ENCODE measurements at regions not wholly inside any gene's neighbourhood (a gene's known extent, or its start where the extent isn't known, plus 50 kb on each side); places are given as distances from the start of the nearest gene placed in this dataset.
"Not testable (repeated sequence)": the region's sequence is repeated elsewhere in the genome, so short reads cannot be mapped to it uniquely, and the experiment has no call there.

- DNase-seq: no peak
- intact Hi-C loops (cut with DNase I; ENCODE audit: low total_unique reads): no loop called here
- Histone ChIP-seq H3K9me3 (no peaks in the 10 kb centered on the region), H3K4me1 (no peaks in the 10 kb centered on the region), H3K36me3 (no peaks in the 10 kb centered on the region), H3K4me3 (no peak overlapping the region), H3K27ac (no peak overlapping the region), H3K27me3 (no peaks in the 10 kb centered on the region)
- TF ChIP-seq CTCF (IDR thresholded peaks at IDR 0.05): no peak
- no peak for TF ChIP-seq EP300 (IDR thresholded peaks at IDR 0.05)
- no peak for TF ChIP-seq POLR2A (IDR thresholded peaks at IDR 0.05)
- TF ChIP-seq POLR2AphosphoS5 (IDR thresholded peaks at IDR 0.05): no peak
- 76 to 93% (median 83%) methylated on average over 1 of the region's 1 CpG for WGBS, 5 donors
These were observed 78.9 kb upstream of the ANKRD28 start for GRCh38 chr3:15876669-15877068.

GRCh38 chr3:15877813-15878212 is 80.0 kb upstream of the ANKRD28 start:
- H3K4me3 ChIP-seq: no peak overlapping the region
- intact Hi-C loops (cut with DNase I; ENCODE audit: low total_unique reads): no loop called here
- no peak for DNase-seq
- no peak for TF ChIP-seq CTCF (IDR thresholded peaks at IDR 0.05)
- TF ChIP-seq POLR2AphosphoS5 (IDR thresholded peaks at IDR 0.05): no peak
- no peak for TF ChIP-seq EP300 (IDR thresholded peaks at IDR 0.05)
- no peak for TF ChIP-seq POLR2A (IDR thresholded peaks at IDR 0.05)
- no peaks in the 10 kb centered on the region for H3K4me1 ChIP-seq
- WGBS, 5 donors: 97 to 99% (median 98%) methylated on average over 12 to 20 of the region's 20 CpGs
- H3K27ac ChIP-seq: no peak overlapping the region
- no peaks in the 10 kb centered on the region for H3K9me3 ChIP-seq
- H3K36me3 ChIP-seq: no peaks in the 10 kb centered on the region
- no peaks in the 10 kb centered on the region for H3K27me3 ChIP-seq

GRCh38 chr3:15879787-15880186 is 82.0 kb upstream of the ANKRD28 start:
- H3K4me1 ChIP-seq; H3K27me3 ChIP-seq; H3K36me3 ChIP-seq; intact Hi-C loops (cut with DNase I; ENCODE audit: low total_unique reads); H3K4me3 ChIP-seq; DNase-seq; H3K9me3 ChIP-seq; H3K27ac ChIP-seq: not testable (repeated sequence)
- 84 to 100% (median 91%) methylated on average over 2 to 3 of the region's 3 CpGs; no CpG with 5 or more reads in 1 of the 5 donors for WGBS, 5 donors

- TF ChIP-seq POLR2AphosphoS5 (IDR thresholded peaks at IDR 0.05): no peak
- TF ChIP-seq EP300 (IDR thresholded peaks at IDR 0.05): no peak
- TF ChIP-seq POLR2A (IDR thresholded peaks at IDR 0.05): no peak
- TF ChIP-seq CTCF (IDR thresholded peaks at IDR 0.05): no peak
- H3K4me1 ChIP-seq: no peaks in the 10 kb centered on the region
- H3K4me3 ChIP-seq: no peak overlapping the region
- no peak for DNase-seq
- no peak overlapping the region for H3K27ac ChIP-seq
- intact Hi-C loops (cut with DNase I; ENCODE audit: low total_unique reads): no loop called here
- WGBS, 5 donors: 31 to 56% (median 35%) methylated on average over 2 of the region's 2 CpGs
- no peaks in the 10 kb centered on the region for H3K36me3 ChIP-seq
- no peaks in the 10 kb centered on the region for H3K27me3 ChIP-seq
- H3K9me3 ChIP-seq: no peaks in the 10 kb centered on the region
These were observed 84.8 kb upstream of the ANKRD28 start for GRCh38 chr3:15882577-15882976.

GRCh38 chr3:15884132-15884531 is 86.4 kb upstream of the ANKRD28 start:
- Histone ChIP-seq H3K36me3 (no peaks in the 10 kb centered on the region), H3K4me1 (no peaks in the 10 kb centered on the region), H3K27me3 (no peaks in the 10 kb centered on the region), H3K9me3 (no peaks in the 10 kb centered on the region), H3K27ac (no peak overlapping the region), H3K4me3 (no peak overlapping the region)
- WGBS, 5 donors: 84 to 100% (median 94%) methylated on average over 1 of the region's 1 CpG
- TF ChIP-seq POLR2A (IDR thresholded peaks at IDR 0.05) (no peak), POLR2AphosphoS5 (IDR thresholded peaks at IDR 0.05) (no peak), CTCF (IDR thresholded peaks at IDR 0.05) (no peak), EP300 (IDR thresholded peaks at IDR 0.05) (no peak)
- no peak for DNase-seq
- intact Hi-C loops (cut with DNase I; ENCODE audit: low total_unique reads): no loop called here
